Suppressor macrophage treated with lipopolysaccharide for 1 hour (primary cell): ENCODE measurements at regions not wholly inside any gene's neighbourhood (a gene's known extent, or its start where the extent isn't known, plus 50 kb on each side); places are given as distances from the start of the nearest gene placed in this dataset.
"Not testable (repeated sequence)": the region's sequence is repeated elsewhere in the genome, so short reads cannot be mapped to it uniquely, and the experiment has no call there.

Source experiments
- DNase-seq, 3 donors: peaks; one replicate each; pipeline ENCODE4 v3.0.0-alpha.2; 2020 to 2022

GRCh38 chr4:16450724-16451123, 224.5 kb upstream of the TAPT1 start:
- DNase-seq = no peak

GRCh38 chr4:16450031-16450430, 223.8 kb upstream of the TAPT1 start:
- DNase-seq = no peak

GRCh38 chr4:16449406-16449805, 223.1 kb upstream of the TAPT1 start:
- DNase-seq = no peak

GRCh38 chr4:16448241-16448840, 222.1 kb upstream of the TAPT1 start:
- DNase-seq = no peak

- DNase-seq = peak; percentile 55 to 72 (median 63)
Measured at GRCh38 chr4:16443504-16444088, 217.3 kb upstream of the TAPT1 start.

GRCh38 chr4:16442296-16442695, 216.0 kb upstream of the TAPT1 start:
- DNase-seq = no peak

- DNase-seq = no peak
Measured at GRCh38 chr4:16439768-16440167, 213.5 kb upstream of the TAPT1 start.

- no peak for DNase-seq
Measured at GRCh38 chr4:16438986-16439385, 212.7 kb upstream of the TAPT1 start.

- DNase-seq = no peak
Measured at GRCh38 chr4:16437836-16438235, 211.6 kb upstream of the TAPT1 start.

GRCh38 chr4:16431866-16432265, 205.6 kb upstream of the TAPT1 start:
- DNase-seq = no peak

- DNase-seq = no peak
Measured at GRCh38 chr4:16418814-16419213, 192.5 kb upstream of the TAPT1 start.

GRCh38 chr4:16417198-16417597, 190.9 kb upstream of the TAPT1 start:
- peak in 2 of 3 donors; percentile 12 to 18 for DNase-seq

- no peak for DNase-seq
Measured at GRCh38 chr4:16416601-16417000, 190.3 kb upstream of the TAPT1 start.

GRCh38 chr4:16415751-16416150, 189.5 kb upstream of the TAPT1 start:
- DNase-seq = no peak

- DNase-seq = no peak
Measured at GRCh38 chr4:16413814-16414555, 187.7 kb upstream of the TAPT1 start.

GRCh38 chr4:16411501-16412085, 185.3 kb upstream of the TAPT1 start:
- DNase-seq = no peak

- DNase-seq = not testable (repeated sequence)
Measured at GRCh38 chr4:16393216-16393615, 166.9 kb upstream of the TAPT1 start.

GRCh38 chr4:16391196-16391595, 164.9 kb upstream of the TAPT1 start:
- no peak for DNase-seq

- DNase-seq = no peak
Measured at GRCh38 chr4:16387448-16387847, 161.2 kb upstream of the TAPT1 start.

- no peak for DNase-seq
Measured at GRCh38 chr4:16386711-16387320, 160.5 kb upstream of the TAPT1 start.

GRCh38 chr4:16384576-16384975, 158.3 kb upstream of the TAPT1 start:
- DNase-seq = no peak

- DNase-seq = no peak
Measured at GRCh38 chr4:16382571-16382970, 156.3 kb upstream of the TAPT1 start.

GRCh38 chr4:16377887-16378286, 151.6 kb upstream of the TAPT1 start:
- no peak for DNase-seq
